DMS79 (cell line): ENCODE measurements at regions not wholly inside any gene's neighbourhood (a gene's known extent, or its start where the extent isn't known, plus 50 kb on each side); places are given as distances from the start of the nearest gene placed in this dataset.

ENCODE experiments used
- DNase-seq: peaks from one replicate; lab custom pipeline; 2025; lab: John Stamatoyannopoulos, UW

- DNase-seq = no peak
Observed at GRCh38 chr6:166751051-166751595, 124.1 kb upstream of the RPS6KA2 start.

GRCh38 chr6:166750108-166750793 lies 123.2 kb upstream of the RPS6KA2 start:
- DNase-seq = no peak

DNA sequence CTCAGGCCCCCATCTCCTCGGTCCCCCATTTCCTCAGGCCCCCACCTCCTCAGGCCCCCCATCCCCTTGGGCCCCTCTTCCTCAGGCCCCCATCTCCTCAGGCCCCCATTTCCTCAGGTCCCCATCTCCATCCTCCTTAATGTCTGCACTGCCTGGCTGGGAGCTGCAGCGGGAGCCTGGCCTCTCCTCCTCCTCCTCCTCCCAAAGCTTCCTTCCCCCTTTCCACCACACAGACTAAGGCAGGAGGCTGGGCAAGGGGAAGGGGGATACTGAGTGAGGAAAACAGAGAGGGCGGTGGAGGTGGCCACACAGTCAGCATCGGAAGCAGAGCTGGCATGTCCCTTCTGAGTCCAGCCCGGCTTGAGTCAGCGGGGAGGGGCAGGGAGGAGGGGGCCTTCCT lies 122.6 kb upstream of the RPS6KA2 start:
- no peak for DNase-seq

GRCh38 chr6:166747644-166748595 lies 120.9 kb upstream of the RPS6KA2 start:
- DNase-seq = no peak

DNA sequence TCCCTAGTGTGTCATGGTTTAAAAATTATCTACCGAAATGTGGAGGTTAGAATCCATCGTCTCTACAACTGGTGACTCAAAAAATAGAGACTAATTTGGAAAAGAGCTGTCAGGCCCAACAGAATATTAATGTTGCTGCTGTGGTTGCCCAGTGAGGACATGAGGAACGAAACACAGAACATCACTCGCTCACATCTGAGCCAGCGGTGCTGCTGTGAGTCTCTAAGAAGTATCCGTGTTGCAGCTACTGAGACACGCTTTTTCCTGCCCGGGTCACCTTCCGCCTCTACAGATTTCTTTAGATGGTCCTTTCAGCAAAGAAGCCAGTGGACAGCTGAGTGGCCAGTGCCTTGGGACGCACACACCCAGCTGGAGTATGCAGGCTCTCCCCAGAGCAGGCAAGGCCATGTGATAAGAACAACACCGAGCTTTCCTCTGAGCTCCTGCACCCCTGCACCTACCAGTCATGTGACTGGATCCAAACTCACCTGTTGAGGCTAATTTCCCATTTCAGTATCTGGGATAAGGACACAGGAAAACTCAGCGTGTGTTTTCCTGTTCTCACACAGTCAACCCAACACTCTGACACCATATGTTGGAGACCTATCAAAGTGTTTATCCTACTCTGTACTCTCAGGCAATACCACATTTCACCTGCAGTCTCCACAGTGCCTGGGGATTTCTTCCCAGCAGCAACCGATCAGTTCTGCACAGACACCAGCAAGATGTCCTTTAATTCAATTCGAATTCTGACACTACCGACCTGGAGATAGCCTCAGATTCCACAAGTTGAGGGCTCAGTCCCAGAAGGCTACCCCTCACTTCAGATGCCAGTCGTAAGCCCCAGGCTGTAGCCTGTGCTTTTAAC lies 119.0 kb upstream of the RPS6KA2 start:
- DNase-seq = no peak

DNA sequence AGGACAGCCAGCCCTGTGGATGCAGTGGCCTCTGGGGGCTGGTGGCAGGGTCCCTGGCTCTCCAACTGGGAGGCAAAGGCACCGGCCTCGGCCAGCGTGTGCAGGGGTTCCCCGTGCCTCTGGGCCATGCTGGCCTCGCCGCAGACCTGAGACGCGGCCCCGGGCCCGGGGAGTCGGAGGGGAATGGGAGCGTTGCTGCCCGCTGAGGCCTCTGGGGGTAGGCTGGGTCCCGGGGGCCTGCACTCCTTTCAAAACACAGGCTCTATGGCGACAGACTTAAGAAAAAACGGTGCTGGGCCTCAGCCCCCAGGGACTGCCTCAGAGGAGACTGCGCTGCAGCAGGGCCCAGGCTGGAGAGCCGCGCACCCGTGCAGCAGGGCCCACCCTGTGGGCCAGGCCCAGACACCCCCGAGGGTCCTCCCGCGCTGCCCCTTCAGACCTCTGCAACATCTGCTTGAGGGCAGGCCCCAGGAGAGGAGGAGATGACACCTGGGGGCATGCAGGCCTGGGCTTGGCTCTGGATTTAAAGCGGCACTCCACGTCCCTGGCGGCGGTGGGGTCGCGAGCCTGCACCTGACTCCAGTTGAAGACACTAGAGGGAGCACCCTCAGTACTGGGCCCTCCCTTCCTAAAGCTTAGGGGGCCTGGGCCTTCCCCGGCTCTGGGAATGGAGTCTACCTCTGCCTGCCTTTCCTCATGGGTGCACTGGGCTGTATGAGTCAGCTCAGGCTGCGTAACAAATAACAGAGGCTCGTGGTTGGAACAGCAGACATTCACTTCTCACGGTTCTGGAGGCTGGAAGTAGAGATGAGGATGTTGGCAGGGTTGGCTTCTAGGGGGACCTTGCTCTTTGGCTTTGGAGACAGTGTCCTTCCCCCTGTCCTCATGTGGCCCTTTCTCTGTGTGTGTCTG lies 117.4 kb upstream of the RPS6KA2 start:
- DNase-seq = no peak

GRCh38 chr6:166743406-166744222 lies 116.6 kb upstream of the RPS6KA2 start:
- DNase-seq = peak; percentile 92

DNA sequence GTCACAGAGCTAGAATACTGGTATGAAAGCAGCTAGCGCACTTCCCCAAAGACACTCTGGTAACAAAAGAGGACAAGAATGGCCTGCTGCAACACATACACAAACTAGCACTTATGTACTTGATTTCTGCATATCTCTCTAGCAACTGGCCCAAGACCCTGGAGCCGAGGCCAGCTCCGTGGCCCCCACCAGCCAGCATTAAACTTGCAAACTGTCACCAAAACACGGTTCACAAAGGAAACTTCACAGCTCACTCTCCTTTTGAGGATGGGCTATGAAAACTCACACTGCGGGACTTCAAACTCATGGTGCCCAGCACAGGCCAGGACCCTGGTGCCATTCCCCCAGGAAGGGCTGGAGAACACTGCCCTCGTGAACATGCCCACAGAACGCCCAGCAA lies 115.9 kb upstream of the RPS6KA2 start:
- no peak for DNase-seq

GRCh38 chr6:166739976-166740318 lies 112.9 kb upstream of the RPS6KA2 start:
- DNase-seq = no peak

DNA sequence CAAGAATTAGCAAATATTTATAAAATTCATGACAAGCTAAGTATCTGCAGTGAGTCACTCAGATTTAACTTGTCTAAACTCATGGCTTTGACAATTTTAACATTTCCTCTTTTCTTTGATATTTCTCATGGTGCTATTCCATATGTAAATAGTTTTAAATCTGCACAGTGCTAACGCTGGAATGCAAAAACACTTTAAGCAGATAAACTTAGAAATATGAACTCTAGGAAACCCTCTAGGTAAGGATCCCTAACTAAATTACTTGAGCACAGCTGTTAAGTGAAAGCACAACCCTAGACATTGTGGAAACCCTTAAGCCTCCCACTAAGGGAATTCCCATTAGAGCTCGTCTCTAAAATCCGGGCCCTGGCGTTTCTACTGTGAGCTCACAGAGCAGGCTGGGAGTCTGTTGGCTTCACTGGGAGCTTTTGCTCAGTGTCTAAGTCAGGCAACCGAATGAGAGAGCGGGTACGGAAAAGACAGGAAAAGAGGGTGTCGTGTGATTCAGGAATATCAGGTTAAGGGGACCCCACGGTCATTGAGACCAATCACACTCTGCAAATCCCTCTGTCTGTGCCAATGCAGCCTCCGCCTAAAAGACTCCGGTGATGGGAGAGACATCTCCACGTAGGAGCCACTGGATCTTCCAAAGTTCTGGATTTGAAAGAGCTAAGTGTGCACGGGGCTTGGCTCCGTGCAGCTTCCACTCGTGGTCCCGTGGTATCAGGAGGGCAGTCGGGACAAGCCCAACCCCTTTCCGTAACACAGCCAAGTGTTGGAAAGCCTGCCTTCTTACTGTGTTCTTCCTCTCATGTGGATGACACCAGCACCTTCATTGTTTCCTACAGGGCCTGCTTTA lies 112.3 kb upstream of the RPS6KA2 start:
- DNase-seq = no peak

GRCh38 chr6:166738386-166739116 lies 111.5 kb upstream of the RPS6KA2 start:
- no peak for DNase-seq

DNA sequence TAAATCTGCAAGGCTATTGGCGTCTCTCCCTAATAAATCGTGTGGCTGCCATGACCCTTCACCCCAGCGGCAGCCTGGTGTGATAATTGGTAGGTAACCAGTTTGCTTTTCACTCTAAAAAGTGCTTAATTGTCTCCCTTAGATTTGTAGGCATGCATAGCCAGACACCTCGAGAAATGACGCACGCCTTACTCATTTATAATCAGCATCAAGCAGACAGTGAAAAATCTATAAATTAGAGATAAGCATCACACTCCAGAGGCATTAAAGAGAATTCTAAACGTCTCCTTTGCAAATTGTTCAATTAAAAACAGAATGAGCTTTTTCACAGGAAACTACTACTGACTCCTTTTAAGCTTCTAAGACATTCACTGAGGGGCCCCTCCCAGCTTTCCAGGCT lies 110.2 kb upstream of the RPS6KA2 start:
- DNase-seq = no peak

GRCh38 chr6:166736634-166737033 lies 109.6 kb upstream of the RPS6KA2 start:
- DNase-seq = no peak

DNA sequence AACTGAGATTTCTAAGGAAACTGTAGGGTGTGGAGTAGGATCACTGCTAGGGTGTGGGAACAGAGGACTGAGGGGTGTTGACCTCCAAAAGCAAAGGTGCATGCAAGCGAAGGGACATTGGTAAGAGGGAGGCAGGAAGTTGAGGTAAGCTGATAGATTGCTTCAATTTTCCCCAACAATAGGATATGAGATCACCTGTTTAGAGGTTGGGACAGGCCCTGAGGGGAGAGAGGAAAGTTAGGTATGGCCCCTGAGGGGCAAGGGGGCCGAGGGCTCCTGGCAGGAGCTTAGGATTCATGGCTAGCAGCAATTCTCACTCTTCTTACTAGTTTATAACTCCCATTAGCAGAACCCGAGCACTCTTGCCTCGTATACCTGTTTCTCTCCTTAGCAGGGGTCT lies 106.8 kb upstream of the RPS6KA2 start:
- no peak for DNase-seq

GRCh38 chr6:166729658-166730057 lies 102.6 kb upstream of the RPS6KA2 start:
- DNase-seq = no peak

GRCh38 chr6:166728884-166729530 lies 102.0 kb upstream of the RPS6KA2 start:
- DNase-seq = no peak

DNA sequence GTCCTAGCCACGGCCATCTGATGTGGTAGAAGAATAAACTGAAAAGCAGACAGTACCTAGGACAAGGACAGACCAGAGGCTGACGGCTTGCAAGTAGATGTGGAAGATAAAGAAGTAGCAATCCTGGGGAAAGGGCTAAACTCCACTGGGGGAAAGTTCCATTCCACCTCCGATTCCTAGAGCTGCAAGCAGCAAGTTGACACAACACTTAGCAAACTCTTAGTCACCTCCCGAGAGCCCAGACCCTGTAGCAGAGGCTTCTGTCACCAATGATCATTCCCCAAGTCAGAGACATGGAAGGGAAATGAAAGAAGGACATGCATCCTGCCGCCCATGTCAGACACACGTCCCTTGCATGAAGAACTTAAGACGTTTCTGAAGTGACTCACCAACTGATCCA lies 99.2 kb upstream of the RPS6KA2 start:
- no peak for DNase-seq

DNA sequence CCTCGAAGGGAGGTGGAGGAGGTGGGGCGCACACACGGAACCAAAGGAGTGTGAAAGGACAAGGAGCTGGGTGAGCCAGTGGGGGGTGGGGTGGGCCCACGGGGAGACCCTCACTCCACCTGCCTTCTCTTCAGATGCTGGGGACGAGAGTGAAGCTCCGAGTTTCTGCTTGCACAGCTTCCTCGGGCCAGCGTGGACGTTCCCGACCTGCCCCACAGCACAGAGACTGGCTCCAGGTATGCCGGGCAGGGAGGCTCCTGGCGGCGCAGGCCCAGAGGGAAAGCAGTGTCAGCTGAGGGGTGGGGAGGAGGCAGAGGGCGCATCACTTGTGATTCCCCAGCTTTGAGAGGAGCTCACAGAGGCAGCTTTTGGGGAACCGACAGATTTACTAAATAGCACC lies 98.5 kb upstream of the RPS6KA2 start:
- DNase-seq = no peak
